ENCODE measurements at regions not wholly inside any gene's neighbourhood (a gene's known extent, or its start where the extent isn't known, plus 50 kb on each side); places are given as distances from the start of the nearest gene placed in this dataset.

DNA sequence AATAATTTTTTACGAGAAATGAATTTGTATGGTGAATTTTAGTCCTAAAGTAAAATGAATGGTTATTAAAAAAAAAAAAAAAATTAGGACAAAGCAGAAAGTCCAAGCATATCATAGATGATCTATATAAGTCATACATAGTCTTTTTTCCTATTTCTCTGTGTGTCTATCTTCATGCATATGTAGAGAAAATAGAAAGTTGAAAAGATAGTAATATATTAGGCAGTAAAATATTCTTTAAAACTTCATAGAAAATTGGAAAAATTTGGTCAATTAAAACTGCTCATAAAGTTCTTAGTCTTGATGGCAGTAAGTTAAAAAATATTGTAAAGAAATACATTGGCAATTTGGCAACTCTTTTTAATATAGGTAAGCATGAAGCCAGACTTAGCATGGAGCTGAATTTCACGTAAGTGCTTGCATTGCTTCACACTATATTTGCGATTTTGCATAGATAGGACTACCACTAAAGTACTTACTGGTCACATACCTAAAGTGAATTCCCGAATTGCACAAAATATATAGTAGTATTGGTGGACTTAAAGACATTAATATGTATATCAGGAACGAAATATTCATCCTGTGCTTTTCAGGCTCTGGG, 303.8 kb downstream of the IPO8 start:
- TF ChIP-seq, protein P1, sequence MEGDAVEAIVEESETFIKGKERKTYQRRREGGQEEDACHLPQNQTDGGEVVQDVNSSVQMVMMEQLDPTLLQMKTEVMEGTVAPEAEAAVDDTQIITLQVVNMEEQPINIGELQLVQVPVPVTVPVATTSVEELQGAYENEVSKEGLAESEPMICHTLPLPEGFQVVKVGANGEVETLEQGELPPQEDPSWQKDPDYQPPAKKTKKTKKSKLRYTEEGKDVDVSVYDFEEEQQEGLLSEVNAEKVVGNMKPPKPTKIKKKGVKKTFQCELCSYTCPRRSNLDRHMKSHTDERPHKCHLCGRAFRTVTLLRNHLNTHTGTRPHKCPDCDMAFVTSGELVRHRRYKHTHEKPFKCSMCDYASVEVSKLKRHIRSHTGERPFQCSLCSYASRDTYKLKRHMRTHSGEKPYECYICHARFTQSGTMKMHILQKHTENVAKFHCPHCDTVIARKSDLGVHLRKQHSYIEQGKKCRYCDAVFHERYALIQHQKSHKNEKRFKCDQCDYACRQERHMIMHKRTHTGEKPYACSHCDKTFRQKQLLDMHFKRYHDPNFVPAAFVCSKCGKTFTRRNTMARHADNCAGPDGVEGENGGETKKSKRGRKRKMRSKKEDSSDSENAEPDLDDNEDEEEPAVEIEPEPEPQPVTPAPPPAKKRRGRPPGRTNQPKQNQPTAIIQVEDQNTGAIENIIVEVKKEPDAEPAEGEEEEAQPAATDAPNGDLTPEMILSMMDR (IDR thresholded peaks at IDR 0.05; ENCODE audit: insufficient read depth, low read depth, low read length) = no peak
- no peak for DNase-seq (ENCODE audit: low read depth)
- no peak overlapping the region for H3K4me3 ChIP-seq (ENCODE audit: low read depth, low read length)

GRCh38 chr12:30385706-30386105, 310.0 kb downstream of the IPO8 start:
- TF ChIP-seq, protein P1 (IDR thresholded peaks at IDR 0.05; ENCODE audit: insufficient read depth, low read depth, low read length) = no peak

GRCh38 chr12:30384976-30385375, 310.7 kb downstream of the IPO8 start:
- TF ChIP-seq, protein P1 (IDR thresholded peaks at IDR 0.05; ENCODE audit: insufficient read depth, low read depth, low read length) = no peak
- DNase-seq (ENCODE audit: low read depth) = no peak
- no peak overlapping the region for H3K4me3 ChIP-seq (ENCODE audit: low read depth, low read length)

More at GRCh38 chr12:30385706-30386105, 310.0 kb downstream of the IPO8 start:
- no peak for DNase-seq (ENCODE audit: low read depth)
- no peak overlapping the region for H3K4me3 ChIP-seq (ENCODE audit: low read depth, low read length)

- H3K4me3 ChIP-seq (ENCODE audit: low read depth, low read length) = no peak overlapping the region
- no peak for DNase-seq (ENCODE audit: low read depth)
- TF ChIP-seq, protein P1 (IDR thresholded peaks at IDR 0.05; ENCODE audit: insufficient read depth, low read depth, low read length) = no peak
These were observed 317.4 kb downstream of the IPO8 start for GRCh38 chr12:30378307-30378706.

DNA sequence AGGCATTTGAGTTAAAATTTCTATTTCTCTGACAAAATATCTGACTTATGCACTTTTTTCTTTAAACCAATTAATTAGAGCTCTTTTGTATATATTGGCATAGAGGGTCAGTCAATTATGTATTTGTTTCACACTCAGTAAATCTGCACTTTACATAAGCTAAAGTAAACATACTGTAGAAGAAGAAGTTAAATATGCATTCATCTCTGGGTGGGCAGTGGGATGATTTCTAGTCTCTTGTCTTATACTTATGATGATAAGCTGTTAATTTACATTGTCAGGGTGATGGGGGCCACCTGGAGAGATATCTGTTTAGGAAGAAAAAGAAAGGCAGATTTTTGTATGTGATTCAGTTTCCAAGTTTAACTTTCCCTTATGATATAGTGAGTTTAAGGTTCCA, 330.8 kb downstream of the IPO8 start:
- TF ChIP-seq, protein P1 (IDR thresholded peaks at IDR 0.05; ENCODE audit: insufficient read depth, low read depth, low read length) = no peak
- H3K4me3 ChIP-seq (ENCODE audit: low read depth, low read length) = no peak overlapping the region
- DNase-seq (ENCODE audit: low read depth) = no peak

GRCh38 chr12:30361145-30361544, 334.5 kb downstream of the IPO8 start:
- TF ChIP-seq, protein P1 (IDR thresholded peaks at IDR 0.05; ENCODE audit: insufficient read depth, low read depth, low read length) = no peak
- no peak overlapping the region for H3K4me3 ChIP-seq (ENCODE audit: low read depth, low read length)
- DNase-seq (ENCODE audit: low read depth) = no peak

DNA sequence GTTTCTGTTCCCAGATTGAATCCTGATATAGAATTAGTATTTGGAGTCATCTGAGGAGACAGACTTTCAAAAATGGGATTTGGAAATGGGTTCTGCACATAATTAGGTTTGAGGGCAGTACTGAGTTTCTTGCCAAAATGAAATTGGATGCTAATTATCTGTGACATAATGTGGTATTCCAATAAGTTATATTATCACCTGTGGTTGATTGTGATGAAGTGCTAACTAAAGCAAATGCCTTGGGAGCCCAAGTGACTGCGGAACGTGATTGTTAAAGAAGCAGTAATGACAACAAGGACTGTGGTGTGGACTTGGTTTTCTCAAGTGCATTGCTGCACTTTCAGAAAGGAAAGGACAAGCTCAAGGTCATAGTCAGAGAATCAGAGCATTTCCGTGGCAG, 337.0 kb downstream of the IPO8 start:
- no peak for DNase-seq (ENCODE audit: low read depth)
- no peak overlapping the region for H3K4me3 ChIP-seq (ENCODE audit: low read depth, low read length)
- TF ChIP-seq, protein P1 (IDR thresholded peaks at IDR 0.05; ENCODE audit: insufficient read depth, low read depth, low read length) = no peak
